K562 (cell line): ENCODE measurements at regions not wholly inside any gene's neighbourhood (a gene's known extent, or its start where the extent isn't known, plus 50 kb on each side); places are given as distances from the start of the nearest gene placed in this dataset.

Experiments used
- ADNP ChIP-seq: fragments of 200-800 bp; sonication (Bioruptor generic); IDR thresholded peaks from 2 replicates; pipeline ENCODE4 v1.6.1; 2016; ENCODE audit warnings: missing genetic modification characterization, missing compliant biosample characterization
- CREB5 ChIP-seq: fragments of 250-450 bp; sonication (Bioruptor Pico); IDR thresholded peaks from 2 replicates; pipeline ENCODE4 v1.5.0; 2020; ENCODE audit warnings: mild to moderate bottlenecking
- E2F1 ChIP-seq: sonication (generic); formaldehyde crosslinking; IDR thresholded peaks from 2 replicates; pipeline ENCODE4 v1.8.1; 2023; ENCODE audit warnings: mild to moderate bottlenecking, missing genetic modification reagents, moderate library complexity
- ESRRA ChIP-seq: fragments of 450-650 bp; IDR thresholded peaks from 2 replicates; pipeline ENCODE4 v1.6.1; 2014; ENCODE audit warnings: low read depth, mild to moderate bottlenecking, moderate library complexity, borderline replicate concordance
- FOXP1 ChIP-seq: sonication (generic); formaldehyde crosslinking; IDR thresholded peaks from 2 replicates; pipeline ENCODE4 v1.8.0; 2022; ENCODE audit warnings: mild to moderate bottlenecking, missing genetic modification reagents
- GTF2E2 ChIP-seq: fragments of 200-800 bp; sonication (Bioruptor generic); IDR thresholded peaks from 2 replicates; pipeline ENCODE4 v1.6.1; 2016; ENCODE audit warnings: missing genetic modification characterization, missing compliant biosample characterization
- NCOA2 ChIP-seq, 2 experiments: fragments of 450-650 bp; IDR thresholded peaks; 2 replicates each; pipeline ENCODE4 v1.6.1; 2018; ENCODE audit warnings: mild to moderate bottlenecking in 2 of 2, moderate library complexity in 1 of 2; ENCODE audit not compliant: partially characterized antibody in 2 of 2
- PHF20 ChIP-seq: fragments of 450-650 bp; IDR thresholded peaks from 2 replicates; pipeline ENCODE4 v1.6.1; 2018; ENCODE audit not compliant: partially characterized antibody
- PHF21A ChIP-seq: fragments of 450-650 bp; IDR thresholded peaks from 2 replicates; pipeline ENCODE4 v1.6.1; 2017; ENCODE audit warnings: low read depth, borderline replicate concordance
- RNF219 ChIP-seq: fragments of 250-450 bp; sonication (Bioruptor Pico); IDR thresholded peaks from 2 replicates; pipeline ENCODE4 v1.5.0; 2022; ENCODE audit warnings: mild to moderate bottlenecking
- RREB1 ChIP-seq: fragments of 250-450 bp; sonication (Bioruptor Pico); IDR thresholded peaks from 2 replicates; pipeline ENCODE4 v1.4.0; 2020
- SAFB ChIP-seq: fragments of 200-400 bp; formaldehyde crosslinking; IDR thresholded peaks from 2 replicates; pipeline ENCODE4 v1.6.1; 2017; ENCODE audit warnings: low read depth, low read length, borderline replicate concordance
- ZFP30 ChIP-seq: fragments of 250-450 bp; sonication (Bioruptor Pico); IDR thresholded peaks from 2 replicates; pipeline ENCODE4 v1.8.0; 2022; ENCODE audit warnings: moderate library complexity, mild to moderate bottlenecking, inconsistent platforms, borderline replicate concordance
- ZFP36 ChIP-seq: fragments of 150-350 bp; IDR thresholded peaks from 2 replicates; pipeline ENCODE4 v1.6.1; 2018; ENCODE audit warnings: low read length, low read depth; ENCODE audit not compliant: partially characterized antibody
- ZNF134 ChIP-seq: fragments of 250-450 bp; sonication (Bioruptor Pico); conservative IDR thresholded peaks from 2 replicates; pipeline ENCODE4 v1.4.0; 2020
- ZNF165 ChIP-seq: fragments of 250-450 bp; sonication (Bioruptor Pico); IDR thresholded peaks from 2 replicates; pipeline ENCODE4 v1.4.0; 2020; ENCODE audit warnings: borderline replicate concordance
- ZNF224 ChIP-seq: sonication (generic); formaldehyde crosslinking; IDR thresholded peaks from 2 replicates; pipeline ENCODE4 v1.8.0; 2022; ENCODE audit warnings: mild to moderate bottlenecking, missing genetic modification reagents
- ZNF3 ChIP-seq: fragments of 250-450 bp; sonication (Bioruptor Pico); IDR thresholded peaks from 2 replicates; pipeline ENCODE4 v1.5.0; 2021; ENCODE audit warnings: mild to moderate bottlenecking, moderate library complexity
- ZNF316 ChIP-seq: fragments of 450-650 bp; IDR thresholded peaks from 2 replicates; pipeline ENCODE4 v1.6.1; 2016

GRCh38 chr6:28742668-28743270, 181.0 kb downstream of the TRIM27 start (continued):
- no peak for TF ChIP-seq CREB5 (CRISPR knock-in tag)
- TF ChIP-seq ZNF165: no peak
- TF ChIP-seq FOXP1 (CRISPR knock-in tag): peak; percentile 66; the same call in 1 of the 2 replicates
- TF ChIP-seq ZNF224: no peak
- TF ChIP-seq ESRRA: no peak; the same call in 1 of the 2 replicates
- TF ChIP-seq RREB1 (CRISPR knock-in tag): no peak
- no peak for TF ChIP-seq RNF219 (CRISPR knock-in tag)
- TF ChIP-seq NCOA2 (IDR thresholded peaks at IDR 0.05; ENCODE audit: partially characterized antibody in 2 of 2): peak in 1 of 2 experiments; percentile 45
- peak; percentile 67 for TF ChIP-seq PHF20
- peak; percentile 49; the same call in 1 of the 2 replicates for TF ChIP-seq GTF2E2
- TF ChIP-seq SAFB: no peak
- peak; percentile 12 for TF ChIP-seq ZFP36
- no peak for TF ChIP-seq ZNF3 (CRISPR knock-in tag)
- TF ChIP-seq E2F1: no peak
- no peak for TF ChIP-seq ZFP30 (CRISPR knock-in tag)
- no peak for TF ChIP-seq ZNF316
- TF ChIP-seq ZNF134: no peak
- TF ChIP-seq PHF21A: 0 out of 2 replicates have a peak, but pooled peaks have one; percentile 75
- TF ChIP-seq ADNP: peak; percentile 99
